Dedifferentiated amniotic fluid mesenchymal stem cell (primary cell): ENCODE measurements at regions not wholly inside any gene's neighbourhood (a gene's known extent, or its start where the extent isn't known, plus 50 kb on each side); places are given as distances from the start of the nearest gene placed in this dataset.
"Not testable (repeated sequence)": the region's sequence is repeated elsewhere in the genome, so short reads cannot be mapped to it uniquely, and the experiment has no call there.

ENCODE experiments used
- DNase-seq: peaks from one replicate; pipeline ENCODE4 v3.0.0-alpha.2; 2016; ENCODE audit errors: extremely low spot score

GRCh38 chr2:39930175-39930917, 151.3 kb upstream of the THUMPD2 start:
- no peak for DNase-seq

- no peak for DNase-seq
These were observed 150.5 kb upstream of the THUMPD2 start for GRCh38 chr2:39929531-39929930.

- DNase-seq: no peak
These were observed 146.3 kb upstream of the THUMPD2 start for GRCh38 chr2:39925312-39925711.

- DNase-seq: no peak
These were observed 144.4 kb upstream of the THUMPD2 start for GRCh38 chr2:39923455-39923854.

GRCh38 chr2:39922679-39923405, 143.8 kb upstream of the THUMPD2 start:
- DNase-seq: no peak

- DNase-seq: no peak
These were observed 141.3 kb upstream of the THUMPD2 start for GRCh38 chr2:39920307-39920801.

GRCh38 chr2:39919511-39920306, 140.7 kb upstream of the THUMPD2 start:
- DNase-seq: no peak

- no peak for DNase-seq
These were observed 139.8 kb upstream of the THUMPD2 start for GRCh38 chr2:39918886-39919285.

- DNase-seq: not testable (repeated sequence)
These were observed 138.3 kb upstream of the THUMPD2 start for GRCh38 chr2:39917371-39917770.

GRCh38 chr2:39914949-39915348, 135.9 kb upstream of the THUMPD2 start:
- no peak for DNase-seq

GRCh38 chr2:39913648-39914461, 134.8 kb upstream of the THUMPD2 start:
- DNase-seq: peak; percentile 85

GRCh38 chr2:39902103-39902502, 123.0 kb upstream of the THUMPD2 start:
- DNase-seq: peak; percentile 37

- DNase-seq: no peak
These were observed 119.9 kb upstream of the THUMPD2 start for GRCh38 chr2:39898934-39899333.

GRCh38 chr2:39897273-39897672, 118.2 kb upstream of the THUMPD2 start:
- DNase-seq: no peak

GRCh38 chr2:39894082-39894481, 115.0 kb upstream of the THUMPD2 start:
- DNase-seq: no peak

- DNase-seq: no peak
These were observed 114.6 kb upstream of the THUMPD2 start for GRCh38 chr2:39893616-39894015.

GRCh38 chr2:39881948-39882347, 102.9 kb upstream of the THUMPD2 start:
- DNase-seq: no peak

GRCh38 chr2:39881494-39881893, 102.4 kb upstream of the THUMPD2 start:
- no peak for DNase-seq

GRCh38 chr2:39879001-39879400, 99.9 kb upstream of the THUMPD2 start:
- not testable (repeated sequence) for DNase-seq

GRCh38 chr2:39875914-39876267, 96.8 kb upstream of the THUMPD2 start:
- DNase-seq: no peak

- peak; percentile 80 for DNase-seq
These were observed 96.3 kb upstream of the THUMPD2 start for GRCh38 chr2:39875182-39875913.
